Ureter (tissue), 1 donor: ENCODE measurements at regions not wholly inside any gene's neighbourhood (a gene's known extent, or its start where the extent isn't known, plus 50 kb on each side); places are given as distances from the start of the nearest gene placed in this dataset.
"Not testable (repeated sequence)": the region's sequence is repeated elsewhere in the genome, so short reads cannot be mapped to it uniquely, and the experiment has no call there.

Experiments
- DNase-seq: peaks from one replicate; pipeline ENCODE4 v3.0.0-alpha.2; 2020; ENCODE audit warnings: low spot score
- donor health status: DM: yes; HTN: yes; CAD: no.

GRCh38 chr12:60704171-60704914, 1108.5 kb downstream of the SLC16A7 start:
- DNase-seq: no peak

- DNase-seq: no peak
Observed at GRCh38 chr12:60710246-60710645, 1114.4 kb downstream of the SLC16A7 start.

- DNase-seq: no peak
Observed at GRCh38 chr12:60714141-60714900, 1118.5 kb downstream of the SLC16A7 start.

GRCh38 chr12:60724475-60724874, 1128.6 kb downstream of the SLC16A7 start:
- no peak for DNase-seq

- no peak for DNase-seq
Observed at GRCh38 chr12:60724984-60725383, 1129.2 kb downstream of the SLC16A7 start.

GRCh38 chr12:60752589-60752988, 1156.8 kb downstream of the SLC16A7 start:
- DNase-seq: no peak

- DNase-seq: no peak
Observed at GRCh38 chr12:60758224-60758623, 1162.4 kb downstream of the SLC16A7 start.

GRCh38 chr12:60760965-60761364, 1165.1 kb downstream of the SLC16A7 start:
- DNase-seq: no peak

GRCh38 chr12:60801166-60801565, 1205.3 kb downstream of the SLC16A7 start:
- DNase-seq: not testable (repeated sequence)

GRCh38 chr12:60803147-60803546, 1207.3 kb downstream of the SLC16A7 start:
- no peak for DNase-seq

- no peak for DNase-seq
Observed at GRCh38 chr12:60805364-60805763, 1209.5 kb downstream of the SLC16A7 start.

- no peak for DNase-seq
Observed at GRCh38 chr12:60819794-60820193, 1224.0 kb downstream of the SLC16A7 start.

- DNase-seq: no peak
Observed at GRCh38 chr12:60822580-60822979, 1226.8 kb downstream of the SLC16A7 start.

- no peak for DNase-seq
Observed at GRCh38 chr12:60830381-60830780, 1234.6 kb downstream of the SLC16A7 start.

- no peak for DNase-seq
Observed at GRCh38 chr12:60832290-60832689, 1236.5 kb downstream of the SLC16A7 start.

- DNase-seq: no peak
Observed at GRCh38 chr12:60834372-60834771, 1238.5 kb downstream of the SLC16A7 start.

GRCh38 chr12:60834806-60835205, 1239.0 kb downstream of the SLC16A7 start:
- DNase-seq: no peak

GRCh38 chr12:60836651-60837050, 1240.8 kb downstream of the SLC16A7 start:
- no peak for DNase-seq

- DNase-seq: no peak
Observed at GRCh38 chr12:60842181-60842580, 1246.4 kb downstream of the SLC16A7 start.

GRCh38 chr12:60844101-60844500, 1248.3 kb downstream of the SLC16A7 start:
- DNase-seq: no peak

- no peak for DNase-seq
Observed at GRCh38 chr12:60844875-60845274, 1249.0 kb downstream of the SLC16A7 start.

GRCh38 chr12:60845696-60846095, 1249.9 kb downstream of the SLC16A7 start:
- DNase-seq: no peak

- DNase-seq: no peak
Observed at GRCh38 chr12:60847281-60847680, 1251.5 kb downstream of the SLC16A7 start.
